Endothelial cell (in vitro differentiated cells): ENCODE measurements at regions not wholly inside any gene's neighbourhood (a gene's known extent, or its start where the extent isn't known, plus 50 kb on each side); places are given as distances from the start of the nearest gene placed in this dataset.
"Not testable (repeated sequence)": the region's sequence is repeated elsewhere in the genome, so short reads cannot be mapped to it uniquely, and the experiment has no call there.

Experiments used
- DNase-seq: peaks from one replicate; pipeline ENCODE4 v3.0.0; 2021; ENCODE audit warnings: low spot score
- H3K27ac Mint-ChIP-seq: one replicate; pipeline ENCODE4 v1.8.0; 2021; ENCODE audit warnings: mixed read lengths, inconsistent platforms; ENCODE audit not compliant: unreplicated experiment
- H3K27me3 Mint-ChIP-seq: one replicate; pipeline ENCODE4 v1.8.0; 2021; ENCODE audit warnings: mild to moderate bottlenecking, moderate library complexity, mixed read lengths, inconsistent platforms; ENCODE audit not compliant: unreplicated experiment
- H3K36me3 Mint-ChIP-seq: one replicate; pipeline ENCODE4 v1.8.0; 2021; ENCODE audit warnings: mild to moderate bottlenecking, low read depth, mixed read lengths, inconsistent platforms; ENCODE audit not compliant: unreplicated experiment
- H3K4me1 Mint-ChIP-seq: one replicate; pipeline ENCODE4 v1.8.0; 2021; ENCODE audit warnings: mild to moderate bottlenecking, mixed read lengths, inconsistent platforms; ENCODE audit not compliant: unreplicated experiment
- H3K4me3 Mint-ChIP-seq: one replicate; pipeline ENCODE4 v1.8.0; 2021; ENCODE audit warnings: mild to moderate bottlenecking, mixed read lengths, inconsistent platforms; ENCODE audit not compliant: unreplicated experiment
- H3K9me3 Mint-ChIP-seq: one replicate; pipeline ENCODE4 v1.8.0; 2021; ENCODE audit warnings: mixed read lengths, inconsistent platforms; ENCODE audit not compliant: unreplicated experiment
- CTCF ChIP-seq: fragments of 200-600 bp; sonication (generic); IDR thresholded peaks from one replicate; pipeline ENCODE4 v1.5.0; 2021; ENCODE audit warnings: antibody characterized with exemption; ENCODE audit not compliant: unreplicated experiment

- Mint-ChIP-seq H3K4me3 (no peak overlapping the region), H3K27me3 (no peaks in the 10 kb centered on the region), H3K4me1 (peaks cover 2% of the 10 kb centered on the region), H3K9me3 (no peaks in the 10 kb centered on the region), H3K36me3 (peaks cover 12% of the 10 kb centered on the region), H3K27ac (no peak overlapping the region)
- TF ChIP-seq CTCF: no peak
- no peak for DNase-seq
Measured at GRCh38 chr1:232131715-232132391, 498.1 kb downstream of the SIPA1L2 start.

- no peak for TF ChIP-seq CTCF
- no peak overlapping the region for H3K4me3 Mint-ChIP-seq
- H3K27me3 Mint-ChIP-seq: no peaks in the 10 kb centered on the region
- H3K4me1 Mint-ChIP-seq: peaks cover under 1% of the 10 kb centered on the region
- no peak for DNase-seq
- H3K9me3 Mint-ChIP-seq: no peaks in the 10 kb centered on the region
- H3K27ac Mint-ChIP-seq: no peak overlapping the region
- peaks cover 12% of the 10 kb centered on the region for H3K36me3 Mint-ChIP-seq
Measured at GRCh38 chr1:232130815-232131480, 499.0 kb downstream of the SIPA1L2 start.

- Mint-ChIP-seq H3K27me3 (no peaks in the 10 kb centered on the region), H3K9me3 (no peaks in the 10 kb centered on the region), H3K36me3 (peaks cover 12% of the 10 kb centered on the region), H3K4me1 (peaks cover 20% of the 10 kb centered on the region), H3K27ac (no peak overlapping the region), H3K4me3 (no peak overlapping the region)
- DNase-seq: no peak
- no peak for TF ChIP-seq CTCF
Measured at GRCh38 chr1:232127190-232127589, 500.6 kb downstream of the DISC1 start.

GRCh38 chr1:232123775-232124659 lies 497.4 kb downstream of the DISC1 start:
- Mint-ChIP-seq H3K4me3 (no peak overlapping the region), H3K27me3 (no peaks in the 10 kb centered on the region), H3K4me1 (peaks cover 34% of the 10 kb centered on the region), H3K36me3 (no peaks in the 10 kb centered on the region), H3K27ac (peak overlapping the region; percentile 55), H3K9me3 (no peaks in the 10 kb centered on the region)
- no peak for DNase-seq
- TF ChIP-seq CTCF: no peak

- H3K27ac Mint-ChIP-seq, DNase-seq, H3K27me3 Mint-ChIP-seq, H3K36me3 Mint-ChIP-seq, H3K4me3 Mint-ChIP-seq, H3K9me3 Mint-ChIP-seq: not testable (repeated sequence)
- H3K4me1 Mint-ChIP-seq: peaks cover 22% of the 10 kb centered on the region
Measured at GRCh38 chr1:232117903-232118302, 491.3 kb downstream of the DISC1 start.
